GM12878 (cell line): ENCODE measurements at regions not wholly inside any gene's neighbourhood (a gene's known extent, or its start where the extent isn't known, plus 50 kb on each side); places are given as distances from the start of the nearest gene placed in this dataset.

Source experiments
- ATAC-seq: fragments of 200-7000 bp; cut with Tn5 transposase; 3 replicates; pipeline ENCODE4 v1.9.1; 2020; ENCODE audit warnings: mild to moderate bottlenecking, moderate library complexity
- BruUV-seq: library from RNA; stranded (reverse); fragments of 400-500 nt; replicated peaks from 2 replicates; lab custom pipeline; 2021; lab: Mats Ljungman, UMichigan
- CTCF ChIA-PET: fragments of 300-600 bp; sonication (Branson Sonifier 250); formaldehyde crosslinking; extraction: SDS; loops from one replicate; lab custom pipeline; 2021; ENCODE audit warnings: inconsistent platforms; lab: Yijun Ruan, JAX
- POLR2A ChIA-PET: fragments of 350-600 bp; formaldehyde crosslinking; extraction: SDS; loops from one replicate; lab custom pipeline; 2021; ENCODE audit warnings: inconsistent platforms; lab: Charles Lee
- RAD21 ChIA-PET: fragments of 300-600 bp; sonication (Branson Sonifier 250); formaldehyde crosslinking; loops from one replicate; lab custom pipeline; 2023; ENCODE audit warnings: antibody characterized with exemption; ENCODE audit not compliant: unreplicated experiment; lab: Charles Lee
- SMC1A ChIA-PET: fragments of 300-600 bp; sonication (Branson Sonifier 250); formaldehyde crosslinking; loops from one replicate; lab custom pipeline; 2023; ENCODE audit not compliant: unreplicated experiment, uncharacterized antibody; lab: Charles Lee
- DNase-seq: peaks from one replicate; pipeline ENCODE4 v3.0.0-alpha.2; 2011; ENCODE audit warnings: low read depth, low spot score
- FAIRE-seq: peaks from 3 replicates; lab custom pipeline; 2011; peaks lifted over from hg19 to GRCh38; lab: Jason Lieb, UNC
- H2AFZ ChIP-seq: 2 replicates; pipeline ENCODE4 v1.6.0; 2011; ENCODE audit warnings: low read depth, low read length, control low read depth; ENCODE audit not compliant: control insufficient read depth
- H3K27ac ChIP-seq: 2 replicates; pipeline ENCODE4 v1.5.1; 2011; ENCODE audit warnings: control low read depth; ENCODE audit not compliant: control insufficient read depth, insufficient read depth
- H3K27me3 ChIP-seq, 2 experiments: replicated peaks in 1 of 2; 2 replicates each; pipeline versions ENCODE4 v1.6.0 to v1.6.1; 2011; ENCODE audit warnings: low read length in 1 of 2; ENCODE audit not compliant: control insufficient read depth in 2 of 2, insufficient read depth in 2 of 2
- H3K36me3 ChIP-seq, 2 experiments: 2 replicates each; pipeline ENCODE4 v1.5.1; 2011; ENCODE audit warnings: low read length in 1 of 2; ENCODE audit not compliant: control insufficient read depth in 2 of 2, insufficient read depth in 2 of 2
- H3K4me1 ChIP-seq: 2 replicates; pipeline ENCODE4 v1.6.1; 2011; ENCODE audit warnings: mild to moderate bottlenecking, low read length, moderate library complexity, mixed read lengths; ENCODE audit not compliant: control insufficient read depth, insufficient read depth
- H3K4me2 ChIP-seq: 2 replicates; pipeline ENCODE4 v1.6.0; 2011; ENCODE audit warnings: control low read depth; ENCODE audit not compliant: control insufficient read depth, insufficient read depth
- H3K4me3 ChIP-seq: fragments of 200-600 bp; sonication (generic); 2 replicates; pipeline ENCODE4 v1.5.1; 2016
- H3K79me2 ChIP-seq: 2 replicates; pipeline ENCODE4 v1.6.0; 2011; ENCODE audit warnings: low read length; ENCODE audit not compliant: control insufficient read depth, insufficient read depth
- H3K9ac ChIP-seq: 2 replicates; pipeline ENCODE4 v1.8.0; 2011; ENCODE audit warnings: low read length, control low read depth, mixed read lengths; ENCODE audit not compliant: control insufficient read depth, insufficient read depth
- H3K9me3 ChIP-seq: replicated peaks from 3 replicates; pipeline ENCODE4 v1.5.1; 2011; ENCODE audit warnings: mild to moderate bottlenecking, low read length; ENCODE audit not compliant: control insufficient read depth, insufficient read depth
- H4K20me1 ChIP-seq: 2 replicates; pipeline ENCODE4 v1.6.0; 2011; ENCODE audit not compliant: control insufficient read depth, insufficient read depth
- CHD1 ChIP-seq: IDR thresholded peaks from 2 replicates; pipeline ENCODE4 v1.6.1; 2012; ENCODE audit warnings: low read depth, low read length, improper control_type of control experiment
- CREM ChIP-seq: IDR thresholded peaks from 2 replicates; pipeline ENCODE4 v1.6.1; 2014; ENCODE audit warnings: antibody characterized with exemption, low read depth
- NFYB ChIP-seq: IDR thresholded peaks from 2 replicates; pipeline ENCODE4 v1.6.1; 2011; ENCODE audit warnings: low read depth, mild to moderate bottlenecking, low read length, improper control_type of control experiment, moderate library complexity; ENCODE audit not compliant: insufficient read depth
- NR2C1 ChIP-seq: fragments of 450-650 bp; IDR thresholded peaks from 2 replicates; pipeline ENCODE4 v1.6.1; 2017; ENCODE audit warnings: antibody characterized with exemption, mild to moderate bottlenecking, moderate library complexity
- ZBTB4 ChIP-seq: fragments of 450-650 bp; formaldehyde crosslinking; IDR thresholded peaks from 2 replicates; pipeline ENCODE4 v1.4.0; 2022; ENCODE audit warnings: mild to moderate bottlenecking, moderate library complexity
- ZNF207 ChIP-seq: fragments of 450-650 bp; IDR thresholded peaks from 2 replicates; pipeline ENCODE4 v1.6.1; 2014; ENCODE audit warnings: antibody characterized with exemption, mild to moderate bottlenecking, borderline replicate concordance
- WGBS: methylation state at CpG from one replicate; pipeline ENCODE4 v1.1.6; 2016; ENCODE audit warnings: low lambda C conversion rate; ENCODE audit not compliant: insufficient replicate concordance, insufficient coverage; ENCODE audit errors: missing lambda C conversion rate; 5-methylcytosine and 5-hydroxymethylcytosine counted together
- in situ Hi-C: fragments of 300-500 bp; cut with MboI; formaldehyde crosslinking; loops from 9 replicates; pipeline ENCODE4 v1.14.3; 2018; ENCODE audit warnings: mixed read lengths
- intact Hi-C: fragments of 100-400 bp; cut with micrococcal nuclease; formaldehyde crosslinking; loops from one replicate; pipeline ENCODE4 v1.14.2; 2022; ENCODE audit not compliant: unreplicated experiment
- TF ChIP-seq, protein P1 (sequence below): fragments of 150-350 bp; IDR thresholded peaks from 2 replicates; pipeline ENCODE4 v1.6.1; 2016; ENCODE audit warnings: low read depth, low read length

DNA sequence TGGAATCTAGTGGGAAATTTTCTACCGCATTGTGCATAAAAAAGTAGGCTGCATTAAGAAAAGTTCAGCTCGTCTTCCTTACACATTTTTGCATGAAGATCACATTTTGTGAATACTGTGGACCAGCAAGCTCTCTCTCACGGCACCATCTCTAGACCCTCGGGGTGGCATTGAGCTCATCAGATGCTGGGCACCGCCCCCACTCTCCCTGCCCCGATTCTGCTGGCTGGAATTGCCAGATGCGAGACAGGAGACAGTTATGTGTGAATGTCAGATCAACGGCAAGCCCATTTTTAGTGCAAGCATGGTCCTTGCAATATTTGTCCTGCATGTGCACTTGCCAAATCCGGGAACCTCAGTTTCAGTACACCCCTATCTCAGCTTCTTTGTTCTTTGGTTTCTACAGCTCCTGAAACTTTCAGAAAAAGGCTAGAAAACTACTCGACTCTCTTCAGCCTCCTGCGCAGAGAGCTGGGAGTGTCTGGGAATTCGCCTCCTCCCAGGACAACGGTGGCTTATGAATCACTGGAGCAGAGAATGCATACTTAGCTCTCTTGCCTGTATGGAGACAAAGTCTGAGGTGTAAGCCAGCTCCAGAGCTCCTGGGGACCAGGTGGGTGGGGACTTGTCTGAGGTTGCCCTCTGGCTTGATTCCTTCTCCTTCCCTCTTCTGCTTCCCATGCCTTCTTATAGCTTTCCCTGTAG, 285.2 kb upstream of the ATP10A start:
- ChIA-PET RAD21 (no interaction called here), CTCF (no interaction called here), POLR2A (no interaction called here), SMC1A (no interaction called here)
- no TSS peak for BruUV-seq
- FAIRE-seq (no peak), DNase-seq (no peak), ATAC-seq (no peak)
- TF ChIP-seq NFYB = no peak
- TF ChIP-seq, protein P1, sequence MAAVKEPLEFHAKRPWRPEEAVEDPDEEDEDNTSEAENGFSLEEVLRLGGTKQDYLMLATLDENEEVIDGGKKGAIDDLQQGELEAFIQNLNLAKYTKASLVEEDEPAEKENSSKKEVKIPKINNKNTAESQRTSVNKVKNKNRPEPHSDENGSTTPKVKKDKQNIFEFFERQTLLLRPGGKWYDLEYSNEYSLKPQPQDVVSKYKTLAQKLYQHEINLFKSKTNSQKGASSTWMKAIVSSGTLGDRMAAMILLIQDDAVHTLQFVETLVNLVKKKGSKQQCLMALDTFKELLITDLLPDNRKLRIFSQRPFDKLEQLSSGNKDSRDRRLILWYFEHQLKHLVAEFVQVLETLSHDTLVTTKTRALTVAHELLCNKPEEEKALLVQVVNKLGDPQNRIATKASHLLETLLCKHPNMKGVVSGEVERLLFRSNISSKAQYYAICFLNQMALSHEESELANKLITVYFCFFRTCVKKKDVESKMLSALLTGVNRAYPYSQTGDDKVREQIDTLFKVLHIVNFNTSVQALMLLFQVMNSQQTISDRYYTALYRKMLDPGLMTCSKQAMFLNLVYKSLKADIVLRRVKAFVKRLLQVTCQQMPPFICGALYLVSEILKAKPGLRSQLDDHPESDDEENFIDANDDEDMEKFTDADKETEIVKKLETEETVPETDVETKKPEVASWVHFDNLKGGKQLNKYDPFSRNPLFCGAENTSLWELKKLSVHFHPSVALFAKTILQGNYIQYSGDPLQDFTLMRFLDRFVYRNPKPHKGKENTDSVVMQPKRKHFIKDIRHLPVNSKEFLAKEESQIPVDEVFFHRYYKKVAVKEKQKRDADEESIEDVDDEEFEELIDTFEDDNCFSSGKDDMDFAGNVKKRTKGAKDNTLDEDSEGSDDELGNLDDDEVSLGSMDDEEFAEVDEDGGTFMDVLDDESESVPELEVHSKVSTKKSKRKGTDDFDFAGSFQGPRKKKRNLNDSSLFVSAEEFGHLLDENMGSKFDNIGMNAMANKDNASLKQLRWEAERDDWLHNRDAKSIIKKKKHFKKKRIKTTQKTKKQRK = no peak
- no peak for TF ChIP-seq CHD1
- no peak for TF ChIP-seq ZNF207
- no peak for TF ChIP-seq CREM
- TF ChIP-seq ZBTB4 (CRISPR knock-in tag) = no peak
- TF ChIP-seq NR2C1 = no peak
- Histone ChIP-seq H3K27ac (no peak overlapping the region), H3K36me3 (no peaks in the 10 kb centered on the region), H3K27me3 (no peaks in the 10 kb centered on the region), H2AFZ (no peak overlapping the region), H4K20me1 (no peaks in the 10 kb centered on the region), H3K4me2 (no peak overlapping the region), H3K9ac (no peak overlapping the region), H3K4me1 (no peaks in the 10 kb centered on the region), H3K79me2 (no peaks in the 10 kb centered on the region), H3K9me3 (no peaks in the 10 kb centered on the region), H3K4me3 (no peak overlapping the region)
- in situ Hi-C loops = no loop called here
- WGBS = 30% methylated on average over 13 of the region's 13 CpGs
- intact Hi-C loops = no loop called here
